GM19397 (cell line): ENCODE measurements at regions not wholly inside any gene's neighbourhood (a gene's known extent, or its start where the extent isn't known, plus 50 kb on each side); places are given as distances from the start of the nearest gene placed in this dataset.

Experiments used
- ATAC-seq: cut with Tn5 transposase; IDR thresholded peaks from one replicate; pipeline ENCODE4 v1.9.1; 2021; ENCODE audit warnings: mild to moderate bottlenecking, moderate library complexity; ENCODE audit not compliant: unreplicated experiment

DNA sequence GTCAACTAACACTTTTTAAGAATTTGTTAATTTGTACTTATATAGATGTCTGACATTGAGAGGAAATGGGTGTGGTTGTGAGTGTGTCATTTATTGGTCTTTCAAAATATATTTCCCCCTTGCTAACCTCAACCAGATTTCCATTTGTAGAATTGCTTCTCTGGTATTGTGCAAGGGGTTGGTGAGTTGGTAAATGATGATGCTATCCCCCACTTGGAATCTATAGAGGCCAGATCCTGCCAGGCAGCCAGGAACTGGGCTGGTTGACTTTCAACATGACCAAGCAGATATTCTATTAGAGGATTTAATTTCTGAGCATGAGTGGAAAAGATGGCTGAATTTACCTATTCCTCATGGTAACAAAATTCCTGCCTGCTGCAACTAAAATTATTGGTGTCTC lies 306.6 kb upstream of the KIF2A start:
- no peak for ATAC-seq

DNA sequence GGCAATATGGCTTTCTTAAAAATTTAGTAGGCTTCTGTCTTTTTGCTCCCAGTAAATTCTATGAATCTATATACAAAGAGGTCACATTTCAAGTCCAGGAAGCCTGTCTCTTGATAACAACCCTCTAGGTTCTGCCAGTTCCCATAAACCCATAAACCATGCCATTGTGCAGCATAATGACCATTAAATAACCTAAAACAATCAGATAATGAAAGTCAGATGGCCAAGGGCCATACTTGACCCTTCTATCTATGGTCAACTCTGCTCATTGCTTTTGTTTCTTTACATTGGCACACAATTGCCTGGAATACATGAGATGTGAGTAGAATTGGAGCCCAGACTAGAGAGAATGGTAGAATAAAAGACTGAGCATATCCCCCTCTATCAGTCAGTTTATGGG lies 305.4 kb upstream of the KIF2A start:
- no peak for ATAC-seq

DNA sequence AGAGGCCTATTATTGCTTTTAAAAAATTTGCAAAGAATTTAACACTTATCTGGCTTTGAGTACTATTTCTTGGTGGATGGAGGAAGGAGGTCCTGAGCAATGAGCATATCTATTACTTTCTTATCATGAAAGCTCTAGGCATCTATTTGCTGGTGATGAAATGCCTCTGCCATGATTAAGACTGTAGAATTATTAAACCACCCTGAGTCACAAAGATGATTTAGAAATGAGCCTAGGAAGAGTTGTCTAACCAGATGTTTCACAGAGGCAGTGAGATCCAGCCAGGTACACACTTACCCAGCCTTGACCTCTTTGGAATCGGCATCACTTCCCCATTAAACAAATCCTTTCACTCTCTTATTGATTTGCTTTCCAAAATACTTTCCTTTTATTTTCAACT lies 304.4 kb upstream of the KIF2A start:
- no peak for ATAC-seq

DNA sequence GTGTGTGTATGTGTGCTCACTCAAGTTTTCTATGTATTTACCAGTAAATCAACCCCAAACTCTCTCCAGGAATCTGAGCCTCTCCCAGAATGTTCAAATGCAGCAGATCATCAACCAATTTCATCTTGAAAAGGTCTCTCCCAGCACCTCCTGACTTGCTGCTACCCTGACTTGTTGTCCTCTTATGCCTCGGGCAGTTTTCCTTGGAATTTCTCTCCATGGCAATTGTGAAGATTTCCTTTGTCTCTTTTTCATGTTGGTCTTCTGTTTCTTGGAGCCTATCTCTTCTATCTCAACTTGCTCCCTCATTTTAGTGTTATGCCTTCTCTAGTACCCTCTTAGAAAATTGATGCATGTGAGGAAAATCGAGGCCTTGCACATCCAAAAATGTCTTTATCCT lies 303.6 kb upstream of the KIF2A start:
- no peak for ATAC-seq

DNA sequence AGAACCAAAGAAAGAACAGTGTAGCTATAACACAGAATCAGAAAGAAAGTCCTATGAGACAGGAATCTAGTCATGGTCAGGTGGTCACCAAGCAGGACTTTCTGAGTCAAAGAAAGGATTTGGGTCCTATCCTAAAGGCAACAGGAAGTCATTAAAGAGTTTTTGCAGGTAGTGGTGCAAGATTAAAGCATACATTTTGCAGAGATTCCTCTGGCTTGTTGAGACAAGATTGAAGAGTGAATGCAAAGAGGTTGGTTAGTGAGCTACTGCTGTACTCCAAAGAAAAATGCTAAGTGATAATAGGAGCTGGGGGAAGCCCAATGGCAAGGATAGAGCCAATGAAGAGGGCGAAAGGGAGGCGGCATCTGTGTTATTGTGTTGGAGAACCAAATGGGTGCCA lies 300.5 kb upstream of the KIF2A start:
- ATAC-seq, result no peak

DNA sequence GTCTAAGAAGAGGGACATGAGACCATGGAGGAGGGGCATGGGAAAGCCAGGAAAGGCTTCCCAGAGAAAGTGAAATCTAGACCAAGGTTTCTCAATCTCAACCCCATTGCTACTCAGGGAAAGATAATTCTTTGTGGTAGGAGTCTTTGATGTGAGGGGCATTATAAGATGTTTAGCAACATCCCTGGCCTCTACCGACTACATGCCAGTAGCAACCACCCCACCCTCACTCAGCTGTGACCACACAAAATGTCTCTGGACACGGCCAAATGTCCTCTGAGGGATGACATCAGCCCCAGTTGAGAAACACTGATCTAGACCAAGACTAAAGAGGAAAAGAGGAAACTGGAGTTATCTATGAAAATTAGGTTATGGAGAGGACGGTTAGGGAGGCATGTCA lies 298.5 kb upstream of the KIF2A start:
- ATAC-seq, result no peak

DNA sequence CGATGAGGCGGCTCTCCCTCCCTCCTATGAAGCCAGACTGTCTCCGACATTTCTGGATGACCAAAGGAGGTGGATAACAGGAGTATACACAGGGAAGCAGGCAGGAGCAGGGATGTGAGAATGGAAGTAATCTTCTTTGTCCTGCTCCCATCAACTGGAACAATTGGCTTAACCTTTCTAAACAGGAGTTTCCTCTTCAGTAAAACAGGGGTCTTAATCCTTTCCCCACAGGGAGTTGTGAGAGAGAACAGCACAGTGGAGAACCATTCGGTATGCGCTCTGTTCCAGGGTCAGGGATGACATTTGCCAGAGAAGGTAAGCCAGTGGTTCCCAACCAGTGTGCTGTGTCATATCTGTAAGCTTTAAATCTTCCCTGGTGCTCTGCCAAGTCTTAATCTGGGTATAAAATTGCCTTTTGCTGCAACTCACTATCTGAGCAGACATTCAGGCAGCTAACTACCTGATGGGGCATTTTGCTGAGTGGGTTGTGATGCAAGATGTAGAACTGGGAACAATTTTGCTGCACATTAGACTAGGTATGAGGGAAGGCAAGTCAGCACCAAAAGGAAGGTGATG lies 294.8 kb upstream of the KIF2A start:
- no peak for ATAC-seq

DNA sequence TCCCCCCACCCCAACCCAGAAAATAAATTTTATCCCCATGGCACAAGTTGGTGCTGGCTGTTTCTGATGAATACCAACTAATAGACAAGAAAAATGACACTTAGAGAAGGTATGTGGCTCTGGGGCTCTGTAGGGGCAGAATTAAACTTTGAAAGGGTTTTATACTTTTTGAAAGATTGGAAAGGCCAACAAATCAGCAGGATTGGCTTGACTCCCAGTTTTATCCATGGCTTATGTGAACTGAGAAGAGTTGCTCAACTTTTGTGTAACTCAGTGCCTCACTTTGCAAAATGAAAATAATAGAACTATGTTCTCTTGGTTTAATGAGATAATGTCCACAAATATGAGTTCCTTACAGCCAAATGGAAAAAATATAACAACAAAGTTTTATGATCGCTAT lies 288.9 kb upstream of the KIF2A start:
- no peak for ATAC-seq

DNA sequence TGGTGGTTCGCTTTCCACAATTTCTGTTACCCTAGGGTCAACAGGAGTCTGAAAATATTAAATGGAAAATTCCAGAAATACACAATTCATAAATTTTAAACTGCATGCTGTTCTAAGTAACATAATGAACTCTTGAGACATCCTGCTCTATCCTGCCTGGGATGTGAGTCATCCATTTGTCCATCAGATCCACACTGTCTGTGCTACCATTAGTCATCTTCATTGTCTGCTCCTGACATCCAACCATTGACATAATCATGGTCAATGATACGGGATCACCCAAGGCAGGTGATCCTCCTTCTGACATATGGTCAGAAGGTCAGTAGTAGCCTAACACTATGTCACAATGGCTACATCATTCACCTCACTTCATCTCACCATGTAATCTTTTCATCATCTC lies 276.7 kb upstream of the KIF2A start:
- ATAC-seq, result no peak

DNA sequence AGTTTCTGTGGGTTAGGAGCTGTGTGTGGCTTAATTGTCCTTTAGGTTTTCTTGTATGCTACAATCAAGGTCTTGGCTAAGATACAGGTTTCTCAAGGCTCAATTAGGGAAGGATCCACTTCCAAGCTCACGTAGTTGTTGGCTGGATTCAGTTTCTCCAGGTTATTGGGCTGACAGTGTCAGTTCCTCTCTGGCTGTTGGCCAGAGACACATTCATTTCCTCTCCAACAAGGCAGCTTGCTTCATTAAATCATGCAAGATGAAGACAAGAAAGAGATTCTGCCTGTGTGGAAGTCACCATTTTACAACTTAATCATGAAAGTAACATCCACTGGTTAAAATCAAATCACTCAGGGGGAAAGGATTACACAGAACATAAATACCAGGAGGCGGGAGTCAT lies 275.7 kb upstream of the KIF2A start:
- no peak for ATAC-seq

DNA sequence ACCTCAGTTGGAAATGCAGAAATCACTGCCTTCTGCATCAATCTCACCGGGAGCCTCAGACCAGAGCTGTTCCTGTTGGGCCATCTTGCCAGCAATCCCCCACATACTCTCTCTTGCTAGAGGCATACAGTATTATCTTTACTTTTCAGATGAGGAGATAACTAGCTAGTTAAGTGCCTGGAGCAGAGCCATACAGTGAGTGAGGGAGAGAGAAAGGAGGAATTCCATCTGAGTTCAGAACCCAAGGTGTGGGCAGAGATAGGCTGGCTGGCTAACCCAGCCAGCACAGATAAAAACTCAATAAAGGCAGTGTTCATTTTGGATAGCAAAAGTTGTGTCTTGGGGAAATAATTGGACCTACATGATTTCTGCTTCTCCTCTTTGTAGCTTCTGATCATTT lies 268.0 kb upstream of the KIF2A start:
- ATAC-seq, result no peak

DNA sequence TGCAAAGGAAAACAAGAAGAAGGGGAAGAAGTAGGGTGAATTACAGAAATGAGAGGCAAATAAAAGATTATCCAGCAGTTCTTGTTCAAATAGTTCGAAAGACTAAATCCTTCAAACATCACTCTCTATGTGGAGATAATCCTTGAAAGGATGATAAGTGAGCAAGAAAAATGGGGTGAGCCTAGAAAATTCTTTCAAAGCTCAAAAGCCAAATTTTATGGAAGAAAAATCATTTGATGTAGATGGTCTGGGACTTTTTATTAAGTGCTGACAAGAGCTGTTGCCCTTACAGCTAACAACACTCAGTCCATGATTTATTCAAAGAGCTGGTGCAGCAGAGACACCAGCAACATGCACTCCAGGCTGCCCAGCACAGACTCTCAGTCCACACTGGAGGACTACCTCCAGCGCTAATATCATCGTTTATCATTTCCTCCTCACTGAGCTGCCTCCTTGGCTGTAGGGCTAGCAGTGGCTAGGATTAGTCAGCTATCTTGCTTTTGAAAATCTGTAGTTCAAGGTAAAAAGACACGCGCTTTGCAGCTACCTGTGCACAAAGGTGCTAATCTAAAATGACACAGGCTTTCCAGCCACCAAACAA lies 264.8 kb upstream of the KIF2A start:
- ATAC-seq, result no peak

DNA sequence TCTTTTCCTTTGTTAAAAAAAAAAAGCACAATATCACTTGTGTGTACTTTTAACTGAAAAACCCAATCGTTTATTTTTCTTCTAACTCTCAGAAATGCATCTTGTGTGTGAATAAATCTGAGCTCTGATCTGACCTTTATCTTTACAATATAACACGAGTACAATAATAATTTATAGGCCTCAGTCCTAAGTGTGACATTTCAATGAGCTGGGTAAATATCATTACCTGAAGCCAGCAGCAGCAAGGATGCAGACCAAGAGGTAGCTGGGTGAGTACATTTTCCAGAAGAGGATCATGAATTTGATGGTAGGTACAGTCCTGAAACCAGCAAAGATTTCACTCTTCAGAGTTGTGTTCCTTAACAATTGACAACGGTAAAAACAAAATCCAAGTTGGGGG lies 264.0 kb upstream of the KIF2A start:
- no peak for ATAC-seq

DNA sequence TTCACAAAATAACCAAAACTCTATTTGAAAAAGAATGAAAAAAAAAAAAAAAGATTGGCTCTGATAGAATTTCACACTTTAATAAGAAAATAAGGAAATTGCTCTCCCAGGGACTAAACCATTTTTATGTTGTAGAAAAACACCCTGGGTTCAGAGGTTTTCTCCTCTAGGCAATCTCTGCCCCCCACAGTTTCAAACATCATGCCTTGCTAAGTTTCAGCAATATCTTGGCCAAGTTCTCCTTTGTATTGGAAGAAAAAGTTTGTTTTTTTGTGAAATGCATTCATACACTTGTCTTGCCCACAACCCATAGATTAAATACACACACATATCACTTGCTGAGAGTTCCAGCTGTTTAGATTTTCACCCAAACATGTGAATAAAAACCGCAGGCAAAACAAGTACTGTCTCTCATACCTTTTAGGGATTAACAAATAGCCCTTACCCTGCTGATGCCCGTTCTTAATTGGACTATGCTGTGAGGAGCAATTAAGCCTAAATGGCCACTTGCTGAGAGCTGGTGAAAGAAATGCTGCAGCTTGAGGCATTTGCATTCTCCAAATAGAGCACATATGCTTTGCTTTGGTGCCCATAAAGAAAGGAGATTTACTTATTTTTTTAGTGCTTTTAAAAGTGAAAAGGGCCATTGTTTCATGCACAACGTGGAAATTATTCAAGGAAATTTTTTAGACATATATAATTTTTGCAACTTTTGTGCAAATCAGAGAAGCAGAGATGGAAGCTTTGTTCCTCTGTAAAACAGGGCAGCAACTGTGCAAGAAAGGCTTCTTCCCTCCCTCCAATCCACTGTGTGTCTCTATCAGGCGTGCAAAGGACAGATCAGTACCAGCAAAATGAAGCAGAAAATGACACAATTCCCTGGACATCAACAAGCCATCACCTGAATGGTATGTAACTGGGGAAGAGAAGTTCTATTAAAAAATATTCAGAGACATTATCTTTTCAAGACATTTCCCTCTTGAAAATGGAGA lies 262.4 kb upstream of the KIF2A start:
- ATAC-seq, result no peak

DNA sequence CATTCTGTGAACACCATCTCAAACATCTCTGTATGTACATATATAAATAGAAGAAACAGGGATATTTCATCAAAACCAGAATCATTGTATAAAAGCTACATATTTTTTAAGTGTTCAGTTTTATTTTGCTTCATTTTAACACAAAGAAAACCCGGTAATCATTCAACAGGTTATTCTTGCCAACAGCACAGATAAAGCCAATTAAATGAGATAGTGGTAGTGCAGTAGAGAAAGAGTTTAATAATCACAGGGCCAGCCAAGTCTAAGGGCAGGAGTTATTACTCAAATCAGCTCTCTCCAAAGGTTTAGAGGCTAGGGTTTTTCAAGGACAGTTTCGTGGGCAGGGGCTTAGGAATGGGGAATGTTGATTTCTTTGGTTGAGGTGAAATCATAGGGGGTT lies 261.0 kb upstream of the KIF2A start:
- no peak for ATAC-seq

DNA sequence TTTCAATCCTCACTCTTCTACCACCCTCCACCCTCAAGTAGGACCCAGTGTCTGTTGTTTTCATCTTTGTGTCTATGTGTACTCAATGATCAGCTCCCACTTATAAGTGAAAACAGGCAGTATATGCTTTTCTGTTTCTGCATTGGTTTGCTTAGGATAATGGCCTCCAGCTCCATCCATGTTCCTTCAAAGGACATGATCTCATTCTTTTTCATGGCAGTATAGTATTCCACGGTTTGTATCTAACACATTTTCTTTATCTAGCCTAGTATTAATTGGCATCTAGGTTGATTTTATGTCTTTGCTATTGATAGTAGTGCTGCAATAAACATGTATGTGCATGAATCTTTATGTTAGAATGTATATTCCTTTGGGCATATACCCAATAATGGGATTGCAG lies 259.8 kb upstream of the KIF2A start:
- ATAC-seq, result no peak

DNA sequence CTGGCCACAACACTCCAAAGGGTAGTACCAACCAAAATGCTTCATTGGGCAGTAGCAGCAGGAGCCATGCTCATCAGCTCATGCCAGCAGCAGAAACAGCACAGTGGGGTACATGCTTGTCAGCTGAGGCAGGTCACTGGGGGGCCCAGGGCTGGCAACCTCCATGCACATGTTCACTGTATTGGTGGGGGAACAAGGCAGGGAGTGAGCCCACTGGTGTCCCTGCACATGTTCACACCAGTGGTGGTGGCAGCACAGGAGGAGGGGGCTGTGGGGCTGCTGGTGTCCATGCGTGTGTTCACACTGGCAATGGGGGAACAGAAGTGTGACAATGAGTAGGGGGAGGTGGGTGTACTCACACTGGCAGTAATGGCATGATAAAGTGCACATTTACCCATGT lies 254.3 kb upstream of the KIF2A start:
- no peak for ATAC-seq

DNA sequence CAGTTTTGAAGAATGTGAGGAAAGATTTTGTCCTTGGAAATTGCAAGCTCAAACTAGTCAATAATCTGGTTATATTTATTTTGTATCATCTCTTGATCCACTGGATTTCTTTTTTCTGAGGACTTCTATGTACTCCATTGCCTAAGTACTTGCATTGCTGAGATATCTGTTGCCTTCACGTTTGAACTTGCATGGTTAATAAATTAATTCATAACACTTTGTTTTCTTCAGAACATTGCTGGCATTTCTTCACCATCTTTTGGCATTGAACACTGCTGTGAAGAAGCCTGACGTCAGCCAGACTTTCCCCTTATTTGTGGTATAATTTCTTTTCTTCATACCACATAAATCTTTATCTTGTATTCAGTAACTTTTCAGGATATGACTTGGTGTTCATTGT lies 246.0 kb upstream of the KIF2A start:
- ATAC-seq, result no peak

DNA sequence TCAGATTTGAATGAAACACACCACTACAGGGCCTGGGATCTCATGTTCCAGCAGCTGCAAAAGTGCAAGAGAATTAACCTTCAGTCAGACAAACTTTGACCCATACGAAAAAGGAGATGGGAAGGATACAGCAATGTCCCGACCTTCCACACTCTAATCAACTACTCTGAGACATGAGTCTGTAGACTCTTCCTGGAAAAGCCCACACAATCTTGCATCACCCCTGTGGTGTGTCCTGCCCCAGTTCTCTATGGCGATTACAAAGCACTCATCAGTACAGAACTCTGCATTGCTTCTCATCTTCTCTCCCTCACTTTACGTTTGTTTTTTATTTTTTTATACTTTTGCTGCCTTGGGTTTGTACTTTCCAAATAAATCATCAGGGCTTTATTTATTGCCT lies 241.0 kb upstream of the KIF2A start:
- ATAC-seq, result no peak

DNA sequence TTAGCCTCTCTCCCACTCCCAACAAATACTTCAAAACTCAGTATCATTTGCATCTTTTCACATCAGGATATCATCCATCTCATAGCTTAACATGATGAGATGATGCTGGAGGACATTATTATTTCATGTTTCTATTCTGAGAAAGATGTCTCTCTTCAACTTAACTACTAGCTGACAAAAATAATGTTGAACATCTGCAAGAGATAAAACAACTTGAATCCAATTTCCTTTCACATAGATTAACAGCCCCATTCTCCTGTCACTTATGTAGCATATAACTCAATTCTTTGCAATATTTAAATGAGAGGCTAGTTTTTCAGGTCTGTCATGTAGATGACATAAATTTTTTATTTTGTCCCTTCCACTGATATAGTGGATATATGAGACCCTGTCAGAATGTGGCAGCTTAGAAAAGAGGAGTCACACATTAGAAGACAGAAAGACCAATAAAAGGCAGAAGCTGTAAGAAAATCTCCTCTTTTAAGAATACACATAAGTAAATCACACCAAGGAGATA lies 239.2 kb upstream of the KIF2A start:
- no peak for ATAC-seq

DNA sequence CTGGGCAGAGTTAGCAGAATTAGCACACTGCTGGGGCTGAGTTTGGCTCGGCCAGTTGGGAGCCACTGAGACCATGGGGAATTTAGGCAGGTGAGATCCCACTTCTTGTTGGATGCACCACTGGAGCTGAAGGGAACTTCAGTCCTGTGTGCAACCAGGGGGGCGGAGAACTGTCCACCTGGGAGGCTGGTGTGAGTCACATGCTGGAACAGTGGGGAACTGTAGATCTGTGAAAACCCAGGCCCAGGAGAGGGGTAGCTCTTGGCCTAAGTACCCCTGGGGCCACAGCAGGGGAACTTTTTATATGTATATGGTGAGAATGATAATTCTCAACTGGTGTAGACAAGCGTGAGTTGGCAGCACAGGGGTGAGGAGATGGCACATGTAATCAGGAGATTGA lies 237.5 kb upstream of the KIF2A start:
- ATAC-seq, result no peak

DNA sequence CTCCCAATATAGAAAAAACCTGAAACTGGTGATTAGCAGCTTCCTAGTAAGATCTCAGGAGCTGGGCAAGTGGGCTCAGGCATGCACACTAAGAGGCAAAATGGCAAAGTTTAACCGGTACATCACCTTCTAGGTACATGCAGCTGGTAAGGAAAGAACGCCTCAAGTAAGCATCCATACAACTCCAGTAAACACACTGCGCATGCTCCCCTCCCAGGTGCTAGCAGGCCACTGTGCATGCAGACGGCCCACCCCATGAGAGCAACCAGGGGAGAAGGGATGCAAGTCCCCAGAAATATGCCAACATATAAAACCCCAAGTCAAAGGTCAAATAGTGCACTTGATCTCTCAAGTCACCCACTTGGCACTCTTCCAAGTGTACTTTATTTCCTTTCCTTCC lies 228.6 kb upstream of the KIF2A start:
- ATAC-seq, result no peak
